ENCODE measurements at regions not wholly inside any gene's neighbourhood (a gene's known extent, or its start where the extent isn't known, plus 50 kb on each side); places are given as distances from the start of the nearest gene placed in this dataset.

DNA sequence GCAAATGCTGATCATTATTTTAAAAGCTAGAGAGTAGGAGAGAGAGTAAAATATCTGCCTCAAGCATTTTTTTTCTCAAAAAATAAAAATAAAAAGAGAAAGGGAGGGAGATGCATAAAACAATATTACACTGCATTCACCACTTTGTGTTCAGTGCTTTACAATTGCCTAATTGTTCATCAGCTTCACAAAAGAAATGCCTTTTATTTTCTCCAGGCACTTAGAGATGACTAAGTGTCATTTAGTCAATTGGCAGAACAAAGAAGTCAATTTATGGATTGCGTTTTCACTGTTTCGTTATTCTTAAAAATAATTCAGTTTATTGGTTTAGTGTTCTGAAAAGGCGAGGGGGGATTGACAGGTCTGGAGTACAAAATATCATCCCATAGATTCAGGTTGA is 232.5 kb upstream of the CCNH start:
- TF ChIP-seq, protein P1, sequence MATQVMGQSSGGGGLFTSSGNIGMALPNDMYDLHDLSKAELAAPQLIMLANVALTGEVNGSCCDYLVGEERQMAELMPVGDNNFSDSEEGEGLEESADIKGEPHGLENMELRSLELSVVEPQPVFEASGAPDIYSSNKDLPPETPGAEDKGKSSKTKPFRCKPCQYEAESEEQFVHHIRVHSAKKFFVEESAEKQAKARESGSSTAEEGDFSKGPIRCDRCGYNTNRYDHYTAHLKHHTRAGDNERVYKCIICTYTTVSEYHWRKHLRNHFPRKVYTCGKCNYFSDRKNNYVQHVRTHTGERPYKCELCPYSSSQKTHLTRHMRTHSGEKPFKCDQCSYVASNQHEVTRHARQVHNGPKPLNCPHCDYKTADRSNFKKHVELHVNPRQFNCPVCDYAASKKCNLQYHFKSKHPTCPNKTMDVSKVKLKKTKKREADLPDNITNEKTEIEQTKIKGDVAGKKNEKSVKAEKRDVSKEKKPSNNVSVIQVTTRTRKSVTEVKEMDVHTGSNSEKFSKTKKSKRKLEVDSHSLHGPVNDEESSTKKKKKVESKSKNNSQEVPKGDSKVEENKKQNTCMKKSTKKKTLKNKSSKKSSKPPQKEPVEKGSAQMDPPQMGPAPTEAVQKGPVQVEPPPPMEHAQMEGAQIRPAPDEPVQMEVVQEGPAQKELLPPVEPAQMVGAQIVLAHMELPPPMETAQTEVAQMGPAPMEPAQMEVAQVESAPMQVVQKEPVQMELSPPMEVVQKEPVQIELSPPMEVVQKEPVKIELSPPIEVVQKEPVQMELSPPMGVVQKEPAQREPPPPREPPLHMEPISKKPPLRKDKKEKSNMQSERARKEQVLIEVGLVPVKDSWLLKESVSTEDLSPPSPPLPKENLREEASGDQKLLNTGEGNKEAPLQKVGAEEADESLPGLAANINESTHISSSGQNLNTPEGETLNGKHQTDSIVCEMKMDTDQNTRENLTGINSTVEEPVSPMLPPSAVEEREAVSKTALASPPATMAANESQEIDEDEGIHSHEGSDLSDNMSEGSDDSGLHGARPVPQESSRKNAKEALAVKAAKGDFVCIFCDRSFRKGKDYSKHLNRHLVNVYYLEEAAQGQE (IDR thresholded peaks at IDR 0.05; ENCODE audit: insufficient read depth in 1 of 2, low read depth in 2 of 2, low read length in 2 of 2), result no peak
- TF ChIP-seq POLR2AphosphoS5 (IDR thresholded peaks at IDR 0.05; ENCODE audit: low read depth, low read length) (no peak), SIN3A (IDR thresholded peaks at IDR 0.05; ENCODE audit: borderline replicate concordance, insufficient read depth, low read length) (no peak), FOXP2 (optimal IDR thresholded peaks at IDR 0.05; ENCODE audit: borderline replicate concordance, extremely low read depth, extremely low read length, insufficient read depth) (no peak), TAF1 (IDR thresholded peaks at IDR 0.05; ENCODE audit: borderline replicate concordance, insufficient read depth, low read length) (no peak)

DNA sequence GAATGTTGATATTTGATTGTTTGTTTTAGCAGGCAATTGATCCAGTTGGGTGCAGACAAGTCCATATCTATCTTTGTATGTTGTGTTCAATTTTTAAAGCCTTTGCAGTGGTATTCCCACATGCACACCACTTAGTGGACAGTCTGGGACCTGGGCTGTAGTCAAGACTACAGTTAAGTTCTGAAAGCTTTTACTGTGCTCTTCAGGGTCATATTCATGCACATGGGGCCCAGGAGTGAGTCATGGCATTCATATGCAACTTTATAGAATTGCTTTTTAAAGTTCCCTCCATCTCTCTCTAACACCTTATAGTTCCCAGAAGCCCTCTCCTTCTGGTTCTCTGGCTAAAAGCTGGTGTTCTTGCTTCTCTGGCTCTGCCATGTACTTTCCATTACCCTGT is 228.2 kb upstream of the CCNH start:
- TF ChIP-seq POLR2AphosphoS5 (IDR thresholded peaks at IDR 0.05; ENCODE audit: low read depth, low read length), result no peak
- no peak for TF ChIP-seq SIN3A (IDR thresholded peaks at IDR 0.05; ENCODE audit: borderline replicate concordance, insufficient read depth, low read length)
- no peak for TF ChIP-seq TAF1 (IDR thresholded peaks at IDR 0.05; ENCODE audit: borderline replicate concordance, insufficient read depth, low read length)
- TF ChIP-seq FOXP2 (optimal IDR thresholded peaks at IDR 0.05; ENCODE audit: borderline replicate concordance, extremely low read depth, extremely low read length, insufficient read depth), result no peak
- TF ChIP-seq, protein P1 (IDR thresholded peaks at IDR 0.05; ENCODE audit: insufficient read depth in 1 of 2, low read depth in 2 of 2, low read length in 2 of 2), result no peak

DNA sequence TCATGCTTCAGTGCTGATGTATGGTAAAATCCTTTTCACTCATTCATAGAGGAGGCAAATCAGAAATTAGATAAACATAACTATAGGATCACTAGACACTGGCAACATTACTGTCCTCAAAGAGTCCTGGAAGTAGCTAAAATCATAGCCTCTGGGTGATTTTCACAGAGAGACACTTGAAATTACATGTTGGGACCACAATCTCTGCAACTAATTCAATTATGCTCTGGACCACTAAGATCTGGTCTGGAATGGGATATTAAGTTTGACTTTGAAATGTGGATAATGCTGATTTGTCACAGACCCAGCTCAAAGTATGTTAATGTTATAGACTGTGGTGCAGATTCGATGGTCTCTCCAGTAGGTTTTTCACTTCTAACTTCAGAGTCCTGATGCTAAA is 214.6 kb upstream of the CCNH start:
- TF ChIP-seq TAF1 (IDR thresholded peaks at IDR 0.05; ENCODE audit: borderline replicate concordance, insufficient read depth, low read length), result no peak

DNA sequence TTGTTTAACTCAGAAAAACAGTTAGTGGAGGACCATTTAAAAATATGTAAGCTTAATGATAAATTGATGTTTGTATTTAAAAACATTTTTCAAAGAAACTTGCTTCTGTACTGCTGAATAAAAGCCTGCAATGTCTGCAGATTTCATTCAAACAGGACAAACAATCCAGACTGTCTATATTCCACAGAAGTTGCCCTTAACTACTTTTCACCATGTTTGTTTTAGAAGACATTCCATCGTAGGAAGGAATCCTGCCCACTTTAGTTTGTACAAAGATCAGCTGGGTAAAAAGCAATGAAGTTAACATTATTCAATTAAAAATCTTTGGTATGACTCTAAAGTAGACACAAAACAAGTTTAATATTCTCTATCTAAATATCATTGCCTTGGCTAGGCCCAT is 195.7 kb upstream of the CCNH start:
- TF ChIP-seq, protein P1 (IDR thresholded peaks at IDR 0.05; ENCODE audit: insufficient read depth in 1 of 2, low read depth in 2 of 2, low read length in 2 of 2), result no peak
- TF ChIP-seq SIN3A (IDR thresholded peaks at IDR 0.05; ENCODE audit: borderline replicate concordance, insufficient read depth, low read length), result no peak
- TF ChIP-seq FOXP2 (optimal IDR thresholded peaks at IDR 0.05; ENCODE audit: borderline replicate concordance, extremely low read depth, extremely low read length, insufficient read depth), result no peak
- TF ChIP-seq POLR2AphosphoS5 (IDR thresholded peaks at IDR 0.05; ENCODE audit: low read depth, low read length), result no peak
- no peak for TF ChIP-seq TAF1 (IDR thresholded peaks at IDR 0.05; ENCODE audit: borderline replicate concordance, insufficient read depth, low read length)

DNA sequence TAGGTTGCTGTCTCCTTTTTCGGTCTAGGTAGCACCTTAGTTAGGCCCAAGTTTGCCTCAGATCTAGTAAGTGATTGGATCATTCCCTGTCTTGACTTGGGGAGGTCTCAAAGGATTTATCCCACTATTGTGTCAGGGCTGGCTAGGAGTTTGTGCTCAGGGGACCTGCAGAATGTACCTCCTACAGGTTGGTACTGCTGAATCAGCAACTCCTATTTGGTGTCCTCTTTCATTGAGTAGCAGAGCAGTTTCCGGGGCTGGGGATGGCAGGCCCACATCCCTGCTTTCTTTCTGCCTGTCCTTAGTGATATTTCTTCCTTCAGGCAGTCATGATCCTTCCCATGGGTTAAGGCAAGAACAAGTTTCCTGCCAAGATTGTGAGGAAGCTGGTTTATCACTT is 192.9 kb upstream of the CCNH start:
- TF ChIP-seq, protein P1 (IDR thresholded peaks at IDR 0.05; ENCODE audit: insufficient read depth in 1 of 2, low read depth in 2 of 2, low read length in 2 of 2), result no peak
- TF ChIP-seq POLR2AphosphoS5 (IDR thresholded peaks at IDR 0.05; ENCODE audit: low read depth, low read length), result no peak
